ENCODE measurements at regions not wholly inside any gene's neighbourhood (a gene's known extent, or its start where the extent isn't known, plus 50 kb on each side); places are given as distances from the start of the nearest gene placed in this dataset.

DNA sequence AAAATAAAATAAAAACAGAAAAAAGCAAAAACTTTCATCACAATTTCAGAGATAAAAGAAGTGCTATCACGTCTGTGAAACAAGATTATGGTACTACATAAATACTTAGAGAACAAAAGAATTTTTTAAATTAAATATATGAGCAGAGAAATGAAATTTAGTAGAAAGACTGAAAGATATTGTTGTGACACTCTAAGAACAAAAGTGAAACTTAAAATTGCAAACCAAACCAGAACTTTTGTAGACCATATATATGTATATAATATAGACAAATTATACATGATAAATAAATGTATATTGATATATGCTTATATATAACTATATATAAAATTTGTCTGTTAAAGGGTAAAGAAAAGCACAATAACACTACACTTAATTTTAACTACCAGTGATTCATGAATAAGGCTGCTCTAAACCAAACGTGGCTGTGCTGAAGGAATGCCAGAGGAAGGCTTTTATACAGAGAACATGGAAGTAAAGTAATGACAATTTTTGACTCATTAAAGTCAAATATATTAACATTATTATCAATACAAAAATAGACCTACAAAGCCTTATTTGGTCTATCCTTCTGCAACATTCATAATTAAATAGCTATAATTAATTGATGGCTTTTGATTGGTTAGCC is 1516.7 kb upstream of the PCDH20 start:
- Histone ChIP-seq H3K36me3 (ENCODE audit: control insufficient read depth, insufficient read depth, low read length) (no peaks in the 10 kb centered on the region), H3K4me3 (replicated peaks; ENCODE audit: low read depth, low read length) (no peak overlapping the region), H3K27me3 (replicated peaks; ENCODE audit: control insufficient read depth, insufficient read depth, low read length) (no peaks in the 10 kb centered on the region)
- TF ChIP-seq, protein P1, sequence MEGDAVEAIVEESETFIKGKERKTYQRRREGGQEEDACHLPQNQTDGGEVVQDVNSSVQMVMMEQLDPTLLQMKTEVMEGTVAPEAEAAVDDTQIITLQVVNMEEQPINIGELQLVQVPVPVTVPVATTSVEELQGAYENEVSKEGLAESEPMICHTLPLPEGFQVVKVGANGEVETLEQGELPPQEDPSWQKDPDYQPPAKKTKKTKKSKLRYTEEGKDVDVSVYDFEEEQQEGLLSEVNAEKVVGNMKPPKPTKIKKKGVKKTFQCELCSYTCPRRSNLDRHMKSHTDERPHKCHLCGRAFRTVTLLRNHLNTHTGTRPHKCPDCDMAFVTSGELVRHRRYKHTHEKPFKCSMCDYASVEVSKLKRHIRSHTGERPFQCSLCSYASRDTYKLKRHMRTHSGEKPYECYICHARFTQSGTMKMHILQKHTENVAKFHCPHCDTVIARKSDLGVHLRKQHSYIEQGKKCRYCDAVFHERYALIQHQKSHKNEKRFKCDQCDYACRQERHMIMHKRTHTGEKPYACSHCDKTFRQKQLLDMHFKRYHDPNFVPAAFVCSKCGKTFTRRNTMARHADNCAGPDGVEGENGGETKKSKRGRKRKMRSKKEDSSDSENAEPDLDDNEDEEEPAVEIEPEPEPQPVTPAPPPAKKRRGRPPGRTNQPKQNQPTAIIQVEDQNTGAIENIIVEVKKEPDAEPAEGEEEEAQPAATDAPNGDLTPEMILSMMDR (IDR thresholded peaks at IDR 0.05; ENCODE audit: insufficient read depth, low read length, poor library complexity, severe bottlenecking) = no peak
- no peak for DNase-seq (ENCODE audit: extremely low read depth, insufficient read length)

DNA sequence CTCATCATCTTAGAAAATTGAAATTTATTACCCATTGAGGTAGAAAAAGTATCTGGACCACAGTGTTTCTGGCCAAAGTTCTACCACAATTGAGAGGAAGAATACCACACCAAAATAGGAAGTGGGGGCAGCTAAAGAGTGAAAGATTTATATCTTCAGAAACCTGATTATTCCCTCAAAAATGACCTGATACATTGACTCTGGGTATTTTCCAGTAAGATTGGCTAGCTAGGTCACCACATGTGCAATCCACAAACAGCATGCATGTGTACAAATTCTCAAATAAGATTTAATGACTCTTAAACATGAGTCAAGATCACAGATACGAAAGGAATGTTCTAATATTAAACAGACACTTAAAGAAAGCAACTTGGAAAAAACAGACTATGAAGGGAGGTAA is 1516.2 kb upstream of the PCDH20 start:
- TF ChIP-seq, protein P1 (IDR thresholded peaks at IDR 0.05; ENCODE audit: insufficient read depth, low read length, poor library complexity, severe bottlenecking) = no peak
- Histone ChIP-seq H3K4me3 (replicated peaks; ENCODE audit: low read depth, low read length) (no peak overlapping the region), H3K36me3 (ENCODE audit: control insufficient read depth, insufficient read depth, low read length) (no peaks in the 10 kb centered on the region), H3K27me3 (replicated peaks; ENCODE audit: control insufficient read depth, insufficient read depth, low read length) (no peaks in the 10 kb centered on the region)
- DNase-seq (ENCODE audit: extremely low read depth, insufficient read length) = no peak

- Histone ChIP-seq H3K36me3 (ENCODE audit: control insufficient read depth, insufficient read depth, low read length) (no peaks in the 10 kb centered on the region), H3K27me3 (replicated peaks; ENCODE audit: control insufficient read depth, insufficient read depth, low read length) (no peaks in the 10 kb centered on the region), H3K4me3 (replicated peaks; ENCODE audit: low read depth, low read length) (no peak overlapping the region)
- no peak for DNase-seq (ENCODE audit: extremely low read depth, insufficient read length)
- TF ChIP-seq, protein P1 (IDR thresholded peaks at IDR 0.05; ENCODE audit: insufficient read depth, low read length, poor library complexity, severe bottlenecking) = no peak
Observed at GRCh38 chr13:62924395-62924794, 1508.7 kb upstream of the PCDH20 start.

DNA sequence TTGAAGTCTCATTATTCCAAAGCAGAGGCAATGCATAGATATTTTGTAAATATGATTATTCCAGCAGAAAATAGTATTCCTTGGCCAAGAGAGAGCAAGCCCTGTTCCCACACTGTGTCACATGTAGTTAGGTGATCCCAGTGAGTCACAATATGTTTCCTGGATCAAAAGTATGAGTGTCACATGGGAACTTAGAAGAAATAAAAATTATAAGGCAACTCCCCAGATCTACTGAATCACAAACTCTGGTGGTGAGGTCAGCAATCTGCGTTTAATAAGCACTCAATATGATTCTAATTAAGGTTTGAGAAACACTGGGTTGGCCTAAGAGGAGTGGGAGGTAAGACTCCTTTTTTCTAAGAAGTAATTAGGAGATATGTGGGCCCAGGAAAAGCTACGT is 1504.5 kb upstream of the PCDH20 start:
- TF ChIP-seq, protein P1 (IDR thresholded peaks at IDR 0.05; ENCODE audit: insufficient read depth, low read length, poor library complexity, severe bottlenecking) = no peak
- no peak for DNase-seq (ENCODE audit: extremely low read depth, insufficient read length)
- H3K27me3 ChIP-seq (replicated peaks; ENCODE audit: control insufficient read depth, insufficient read depth, low read length) = no peaks in the 10 kb centered on the region
- no peak overlapping the region for H3K4me3 ChIP-seq (replicated peaks; ENCODE audit: low read depth, low read length)
- no peaks in the 10 kb centered on the region for H3K36me3 ChIP-seq (ENCODE audit: control insufficient read depth, insufficient read depth, low read length)

DNA sequence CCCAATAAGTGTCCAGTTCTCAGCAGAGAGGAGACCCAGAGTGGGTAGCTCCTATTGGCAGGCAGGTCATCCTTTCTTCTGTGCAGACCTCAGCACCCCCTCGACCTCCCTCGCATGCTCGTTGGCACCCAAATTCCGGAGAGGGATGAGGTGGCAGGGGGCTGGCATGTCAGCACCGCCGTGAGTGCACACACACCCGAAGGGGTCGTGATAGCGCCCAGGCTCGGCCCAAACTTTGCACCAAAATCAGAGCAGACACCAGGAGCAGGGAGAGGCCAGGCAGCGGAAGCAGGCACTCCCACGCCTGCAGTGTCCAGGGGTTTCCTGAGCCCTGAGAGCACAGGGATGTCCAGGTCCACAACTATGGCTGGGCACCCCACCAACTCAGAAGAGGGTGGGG is 1503.8 kb upstream of the PCDH20 start:
- DNase-seq (ENCODE audit: extremely low read depth, insufficient read length) = no peak
- TF ChIP-seq, protein P1 (IDR thresholded peaks at IDR 0.05; ENCODE audit: insufficient read depth, low read length, poor library complexity, severe bottlenecking) = no peak
- H3K36me3 ChIP-seq (ENCODE audit: control insufficient read depth, insufficient read depth, low read length) = no peaks in the 10 kb centered on the region
- no peaks in the 10 kb centered on the region for H3K27me3 ChIP-seq (replicated peaks; ENCODE audit: control insufficient read depth, insufficient read depth, low read length)
- no peak overlapping the region for H3K4me3 ChIP-seq (replicated peaks; ENCODE audit: low read depth, low read length)

DNA sequence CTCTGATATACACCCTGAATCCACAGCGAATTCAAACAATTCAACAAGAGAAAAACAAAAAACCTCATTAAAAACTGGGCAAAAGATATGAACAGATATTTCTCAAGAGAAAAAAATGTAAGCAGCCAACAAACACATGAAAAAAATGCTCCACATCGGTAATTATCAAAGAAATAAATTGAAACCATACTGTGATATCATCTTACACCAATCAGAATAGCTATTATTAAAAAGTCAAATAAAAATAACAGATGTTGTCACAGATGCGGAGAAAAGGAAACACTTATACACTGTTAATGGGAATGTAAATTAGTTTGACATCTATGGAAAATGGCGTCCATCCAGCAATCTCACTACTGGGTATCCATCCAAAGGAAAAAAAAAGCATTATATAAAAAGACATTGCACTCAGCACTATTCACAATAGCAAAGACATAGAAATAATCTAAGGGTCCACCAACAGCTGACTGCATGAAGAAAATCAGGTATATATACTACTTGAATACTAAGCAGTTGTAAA is 1495.0 kb upstream of the PCDH20 start:
- Histone ChIP-seq H3K27me3 (replicated peaks; ENCODE audit: control insufficient read depth, insufficient read depth, low read length) (no peaks in the 10 kb centered on the region), H3K4me3 (replicated peaks; ENCODE audit: low read depth, low read length) (no peak overlapping the region), H3K36me3 (ENCODE audit: control insufficient read depth, insufficient read depth, low read length) (no peaks in the 10 kb centered on the region)
- DNase-seq (ENCODE audit: extremely low read depth, insufficient read length) = no peak
- TF ChIP-seq, protein P1 (IDR thresholded peaks at IDR 0.05; ENCODE audit: insufficient read depth, low read length, poor library complexity, severe bottlenecking) = no peak
